ENCODE measurements at regions not wholly inside any gene's neighbourhood (a gene's known extent, or its start where the extent isn't known, plus 50 kb on each side); places are given as distances from the start of the nearest gene placed in this dataset.

- TF ChIP-seq CTCF (conservative IDR thresholded peaks at IDR 0.05), result no peak
- H3K27ac Mint-ChIP-seq, result no peak overlapping the region
- no peak overlapping the region for H3K4me3 Mint-ChIP-seq
- no peaks in the 10 kb centered on the region for H3K27me3 Mint-ChIP-seq
- no peak for DNase-seq (ENCODE audit: extremely low spot score, unreplicated experiment)
- H3K36me3 Mint-ChIP-seq, result no peaks in the 10 kb centered on the region
- H3K9me3 Mint-ChIP-seq, result no peaks in the 10 kb centered on the region
- no peaks in the 10 kb centered on the region for H3K4me1 Mint-ChIP-seq (ENCODE audit: unreplicated experiment)
Observed at GRCh38 chr20:12040261-12040660, 122.6 kb downstream of the BTBD3 start.

- H3K27ac Mint-ChIP-seq, result no peak overlapping the region
- H3K27me3 Mint-ChIP-seq, result no peaks in the 10 kb centered on the region
- no peak for DNase-seq (ENCODE audit: extremely low spot score, unreplicated experiment)
- peaks cover 9% of the 10 kb centered on the region for H3K4me1 Mint-ChIP-seq (ENCODE audit: unreplicated experiment)
- no peaks in the 10 kb centered on the region for H3K9me3 Mint-ChIP-seq
- no peak overlapping the region for H3K4me3 Mint-ChIP-seq
- no peaks in the 10 kb centered on the region for H3K36me3 Mint-ChIP-seq
- no peak for TF ChIP-seq CTCF (conservative IDR thresholded peaks at IDR 0.05)
Observed at GRCh38 chr20:12044969-12045368, 127.3 kb downstream of the BTBD3 start.

- peaks cover 14% of the 10 kb centered on the region for H3K4me1 Mint-ChIP-seq (ENCODE audit: unreplicated experiment)
Observed at GRCh38 chr20:12047838-12048432, 130.2 kb downstream of the BTBD3 start.

GRCh38 chr20:12049125-12049524 lies 131.4 kb downstream of the BTBD3 start:
- no peaks in the 10 kb centered on the region for H3K36me3 Mint-ChIP-seq
- no peak for TF ChIP-seq CTCF (conservative IDR thresholded peaks at IDR 0.05)
- no peaks in the 10 kb centered on the region for H3K9me3 Mint-ChIP-seq
- H3K27me3 Mint-ChIP-seq, result no peaks in the 10 kb centered on the region
- peaks cover 14% of the 10 kb centered on the region for H3K4me1 Mint-ChIP-seq (ENCODE audit: unreplicated experiment)
- H3K27ac Mint-ChIP-seq, result no peak overlapping the region
- H3K4me3 Mint-ChIP-seq, result no peak overlapping the region
- no peak for DNase-seq (ENCODE audit: extremely low spot score, unreplicated experiment)

More at GRCh38 chr20:12047838-12048432, 130.2 kb downstream of the BTBD3 start:
- Mint-ChIP-seq H3K27me3 (no peaks in the 10 kb centered on the region), H3K4me3 (no peak overlapping the region), H3K36me3 (no peaks in the 10 kb centered on the region), H3K27ac (no peak overlapping the region), H3K9me3 (no peaks in the 10 kb centered on the region)
- DNase-seq (ENCODE audit: extremely low spot score, unreplicated experiment), result no peak
- no peak for TF ChIP-seq CTCF (conservative IDR thresholded peaks at IDR 0.05)

GRCh38 chr20:12051206-12052163 lies 133.8 kb downstream of the BTBD3 start:
- DNase-seq (ENCODE audit: extremely low spot score, unreplicated experiment), result no peak
- H3K4me1 Mint-ChIP-seq (ENCODE audit: unreplicated experiment), result peaks cover 14% of the 10 kb centered on the region
- H3K36me3 Mint-ChIP-seq, result no peaks in the 10 kb centered on the region
- TF ChIP-seq CTCF (conservative IDR thresholded peaks at IDR 0.05), result no peak
- no peaks in the 10 kb centered on the region for H3K9me3 Mint-ChIP-seq
- H3K27ac Mint-ChIP-seq, result no peak overlapping the region
- H3K4me3 Mint-ChIP-seq, result no peak overlapping the region
- H3K27me3 Mint-ChIP-seq, result no peaks in the 10 kb centered on the region

Measured in type B pancreatic cell (in vitro differentiated cells).